Naive thymus-derived CD4-positive, alpha-beta T cell (primary cell): ENCODE measurements at regions not wholly inside any gene's neighbourhood (a gene's known extent, or its start where the extent isn't known, plus 50 kb on each side); places are given as distances from the start of the nearest gene placed in this dataset.
"Not testable (repeated sequence)": the region's sequence is repeated elsewhere in the genome, so short reads cannot be mapped to it uniquely, and the experiment has no call there.

ENCODE experiments used
- ATAC-seq: fragments of 150-1000 bp; cut with Tn5 transposase; 2 replicates; pipeline ENCODE4 v1.10.0; 2021; ENCODE audit warnings: mild to moderate bottlenecking, moderate library complexity
- CTCF ChIA-PET: fragments of 350-600 bp; sonication (Branson Sonifier 250); formaldehyde crosslinking; loops from one replicate; lab custom pipeline; 2021; ENCODE audit warnings: antibody characterized with exemption; lab: Charles Lee
- POLR2A ChIA-PET: fragments of 350-600 bp; sonication (Branson Sonifier 250); formaldehyde crosslinking; loops from one replicate; lab custom pipeline; 2021; ENCODE audit warnings: antibody characterized with exemption, inconsistent platforms; lab: Charles Lee
- DNase-seq, 9 donors: peaks; one replicate each; pipeline versions ENCODE4 v3.0.0 to v3.0.0-alpha.2; 2020 to 2022; ENCODE audit warnings: mixed read lengths in 1 of 9
- H3K27ac ChIP-seq: one replicate; pipeline ENCODE4 v1.7.0; 2013; ENCODE audit warnings: mild to moderate bottlenecking, low read depth, low read length, moderate library complexity
- H3K27me3 ChIP-seq, 2 donors: one replicate each; pipeline ENCODE4 v1.7.0; 2013; ENCODE audit warnings: low read length in 2 of 2, mild to moderate bottlenecking in 2 of 2, moderate library complexity in 2 of 2; ENCODE audit not compliant: control insufficient read depth in 2 of 2, insufficient read depth in 2 of 2
- H3K36me3 ChIP-seq, 3 experiments: 1 replicate in 2 of 3; 2 replicates in 1 of 3; pipeline ENCODE4 v1.7.0; 2013; ENCODE audit warnings: low read length in 3 of 3, mild to moderate bottlenecking in 3 of 3, moderate library complexity in 1 of 3; ENCODE audit not compliant: insufficient read depth in 3 of 3, control insufficient read depth in 2 of 3
- H3K4me1 ChIP-seq, 2 donors: one replicate each; pipeline ENCODE4 v1.7.0; 2013; ENCODE audit warnings: low read length in 2 of 2, mild to moderate bottlenecking in 2 of 2, moderate library complexity in 1 of 2; ENCODE audit not compliant: control insufficient read depth in 2 of 2, insufficient read depth in 2 of 2
- H3K4me3 ChIP-seq: 2 replicates; pipeline ENCODE4 v1.7.0; 2013; ENCODE audit warnings: mild to moderate bottlenecking, low read length
- H3K9me3 ChIP-seq, 3 experiments: 1 replicate in 2 of 3; 2 replicates in 1 of 3; pipeline ENCODE4 v1.7.0; 2013; ENCODE audit warnings: low read length in 3 of 3; ENCODE audit not compliant: control insufficient read depth in 2 of 3
- H3K27ac Mint-ChIP-seq, 9 donors: one replicate each; pipeline ENCODE4 v1.8.0; 2020 to 2022; ENCODE audit warnings: mixed read lengths in 9 of 9, mild to moderate bottlenecking in 8 of 9, moderate library complexity in 5 of 9, inconsistent platforms in 2 of 9
- H3K27me3 Mint-ChIP-seq, 5 donors: one replicate each; pipeline ENCODE4 v1.8.0; 2021 to 2022; ENCODE audit warnings: mixed read lengths in 5 of 5, mild to moderate bottlenecking in 1 of 5
- H3K36me3 Mint-ChIP-seq, 5 donors: one replicate each; pipeline ENCODE4 v1.8.0; 2020 to 2022; ENCODE audit warnings: mixed read lengths in 5 of 5, mild to moderate bottlenecking in 3 of 5, inconsistent platforms in 1 of 5
- H3K4me1 Mint-ChIP-seq, 7 donors: one replicate each; pipeline ENCODE4 v1.8.0; 2020 to 2022; ENCODE audit warnings: mixed read lengths in 7 of 7, mild to moderate bottlenecking in 3 of 7, inconsistent platforms in 1 of 7
- H3K4me3 Mint-ChIP-seq, 10 donors: one replicate each; pipeline ENCODE4 v1.8.0; 2020 to 2022; ENCODE audit warnings: mild to moderate bottlenecking in 10 of 10, mixed read lengths in 10 of 10, moderate library complexity in 6 of 10, inconsistent platforms in 2 of 10
- H3K9me3 Mint-ChIP-seq, 11 donors: one replicate each; pipeline ENCODE4 v1.8.0; 2020 to 2022; ENCODE audit warnings: mixed read lengths in 11 of 11, mild to moderate bottlenecking in 4 of 11, inconsistent platforms in 1 of 11, moderate library complexity in 1 of 11
- intact Hi-C, 2 donors: fragments of 100-400 bp; cut with micrococcal nuclease; formaldehyde crosslinking; loops; one replicate each; pipeline ENCODE4 v1.15.1; 2023

DNA sequence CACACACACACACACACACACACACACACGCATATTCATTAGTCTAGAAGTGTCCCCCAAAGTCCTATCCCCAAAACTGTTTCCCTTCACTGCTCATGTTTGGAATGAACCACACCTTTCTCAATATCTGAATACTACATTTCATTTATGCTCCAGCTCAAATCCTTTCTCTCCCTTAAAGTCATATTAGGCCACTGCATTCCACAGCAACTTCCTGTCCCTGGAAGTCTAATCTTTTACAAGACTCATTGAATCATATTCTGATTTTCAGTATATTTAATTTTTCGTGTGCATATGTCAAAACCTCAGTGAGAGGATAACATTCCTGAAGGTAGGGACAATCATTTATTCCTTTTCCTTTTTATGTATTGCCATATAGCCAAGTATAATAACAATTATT, 155.6 kb upstream of the LMNTD1 start:
- Mint-ChIP-seq H3K4me1 (peaks cover 0 to 18% (median 8%) of the 10 kb centered on the region in 7 donors), H3K9me3 (peaks cover 0 to 40% (median 7%) of the 10 kb centered on the region in 11 donors), H3K27me3 (no peaks in the 10 kb centered on the region), H3K4me3 (no peak overlapping the region), H3K27ac (no peak overlapping the region), H3K36me3 (peaks cover 0 to 11% (median 6%) of the 10 kb centered on the region in 5 donors)
- no peaks in the 10 kb centered on the region for H3K27me3 ChIP-seq
- intact Hi-C loops, result no loop called here
- no peak for ATAC-seq
- no peaks in the 10 kb centered on the region for H3K36me3 ChIP-seq
- no peaks in the 10 kb centered on the region for H3K9me3 ChIP-seq
- ChIA-PET CTCF (no interaction called here), POLR2A (no interaction called here)
- no peak overlapping the region for H3K4me3 ChIP-seq
- DNase-seq, result no peak
- no peak overlapping the region for H3K27ac ChIP-seq
- no peaks in the 10 kb centered on the region for H3K4me1 ChIP-seq

DNA sequence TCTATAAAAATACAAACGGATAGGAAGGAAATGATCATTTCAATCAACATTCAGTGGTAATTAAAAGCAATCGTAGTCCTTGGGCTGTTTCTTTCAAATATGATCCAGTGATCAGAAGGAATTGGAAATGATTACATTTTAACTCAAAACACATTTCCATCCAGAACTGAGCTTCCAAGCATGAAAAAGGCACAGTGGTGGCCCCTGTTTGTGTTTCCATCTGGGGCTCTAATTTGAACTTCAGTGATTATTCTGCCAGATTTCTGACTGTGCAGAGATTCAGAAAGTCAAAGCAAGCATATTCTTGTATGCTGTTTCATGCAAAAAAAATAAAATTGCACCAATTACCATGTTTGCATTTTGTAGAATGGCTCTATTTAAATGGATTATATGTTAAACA, 157.0 kb upstream of the LMNTD1 start:
- intact Hi-C loops, result no loop called here
- Histone ChIP-seq H3K4me3 (no peak overlapping the region), H3K36me3 (no peaks in the 10 kb centered on the region), H3K4me1 (no peaks in the 10 kb centered on the region), H3K27ac (no peak overlapping the region), H3K9me3 (no peaks in the 10 kb centered on the region), H3K27me3 (no peaks in the 10 kb centered on the region)
- Mint-ChIP-seq H3K9me3 (peaks cover 0 to 40% (median 7%) of the 10 kb centered on the region in 11 donors), H3K36me3 (peaks cover 0 to 11% (median 6%) of the 10 kb centered on the region in 5 donors), H3K27ac (no peak overlapping the region), H3K4me1 (peaks cover 0 to 14% (median 6%) of the 10 kb centered on the region in 7 donors), H3K4me3 (no peak overlapping the region), H3K27me3 (no peaks in the 10 kb centered on the region)
- CTCF ChIA-PET, result no interaction called here
- ATAC-seq, result no peak
- no peak for DNase-seq
- POLR2A ChIA-PET, result no interaction called here

DNA sequence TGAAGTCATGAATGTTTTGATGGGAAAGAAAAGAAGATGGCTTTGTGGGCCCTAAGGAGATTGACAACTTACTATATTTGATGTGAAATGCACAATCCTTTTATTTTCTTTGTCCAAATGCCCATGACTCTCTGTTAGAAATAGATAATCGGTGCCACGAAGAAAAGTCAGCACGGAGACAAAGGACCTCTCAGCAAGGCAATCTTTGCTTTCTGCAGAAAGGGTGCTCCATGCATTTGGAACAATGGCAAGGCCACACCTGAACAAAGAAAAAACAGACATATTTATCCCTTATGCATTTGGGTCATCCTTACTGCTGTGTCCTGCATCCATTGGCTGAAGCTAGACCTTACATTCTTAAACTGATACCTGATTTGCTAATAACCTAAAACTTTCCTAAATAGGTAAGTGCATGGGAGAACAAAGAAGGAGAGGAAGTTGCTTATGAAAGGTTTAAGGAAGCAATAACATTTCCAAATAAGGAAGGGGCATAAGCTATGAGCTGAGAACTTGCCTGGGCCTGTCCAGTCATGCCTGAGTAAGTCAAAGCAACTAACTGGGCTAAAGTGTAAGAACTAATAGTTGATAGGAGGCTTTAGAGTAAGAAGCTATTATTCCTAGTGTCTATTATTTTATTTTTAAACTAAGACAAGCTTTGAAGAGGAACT, 158.0 kb upstream of the LMNTD1 start:
- H3K4me3 ChIP-seq, H3K4me3 Mint-ChIP-seq, CTCF ChIA-PET, H3K27me3 Mint-ChIP-seq, H3K9me3 ChIP-seq, H3K27me3 ChIP-seq, DNase-seq, H3K4me1 ChIP-seq, H3K36me3 ChIP-seq, intact Hi-C loops, POLR2A ChIA-PET, H3K27ac Mint-ChIP-seq, ATAC-seq, H3K27ac ChIP-seq: not testable (repeated sequence)
- peaks cover 0 to 40% (median 7%) of the 10 kb centered on the region in 11 donors for H3K9me3 Mint-ChIP-seq
- H3K4me1 Mint-ChIP-seq, result peaks cover 0 to 10% (median 0%) of the 10 kb centered on the region in 7 donors
- peaks cover 0 to 11% (median 6%) of the 10 kb centered on the region in 5 donors for H3K36me3 Mint-ChIP-seq

DNA sequence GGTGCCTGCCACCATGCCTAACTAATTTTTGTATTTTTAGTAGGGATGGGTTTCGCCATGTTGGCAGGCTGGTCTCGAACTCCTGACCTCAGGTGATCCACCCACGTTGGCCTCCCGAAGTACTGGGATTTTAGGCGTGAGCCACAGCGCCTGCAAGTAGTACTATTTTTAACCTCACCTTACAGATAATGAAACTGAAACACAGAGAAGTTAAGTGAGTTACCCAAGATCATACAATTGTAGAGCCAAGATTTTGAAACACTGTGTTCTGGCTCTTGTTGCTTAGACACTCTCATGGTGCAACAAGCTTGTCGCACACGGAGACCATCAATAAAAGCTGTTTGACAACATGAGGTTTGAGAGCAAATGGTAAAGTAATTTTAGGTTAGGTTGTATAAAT, 159.1 kb upstream of the LMNTD1 start:
- Mint-ChIP-seq H3K4me1 (peaks cover 0 to 10% (median 4%) of the 10 kb centered on the region in 7 donors), H3K9me3 (peaks cover 0 to 33% (median 3%) of the 10 kb centered on the region in 11 donors), H3K27me3 (no peaks in the 10 kb centered on the region), H3K4me3 (no peak overlapping the region), H3K36me3 (peaks cover 0 to 11% (median 0%) of the 10 kb centered on the region in 5 donors), H3K27ac (no peak overlapping the region)
- Histone ChIP-seq H3K9me3 (no peaks in the 10 kb centered on the region), H3K27me3 (no peaks in the 10 kb centered on the region), H3K4me3 (no peak overlapping the region), H3K4me1 (no peaks in the 10 kb centered on the region), H3K27ac (no peak overlapping the region), H3K36me3 (no peaks in the 10 kb centered on the region)
- intact Hi-C loops, result no loop called here
- POLR2A ChIA-PET, result no interaction called here
- no peak for ATAC-seq
- DNase-seq, result no peak
- CTCF ChIA-PET, result no interaction called here

DNA sequence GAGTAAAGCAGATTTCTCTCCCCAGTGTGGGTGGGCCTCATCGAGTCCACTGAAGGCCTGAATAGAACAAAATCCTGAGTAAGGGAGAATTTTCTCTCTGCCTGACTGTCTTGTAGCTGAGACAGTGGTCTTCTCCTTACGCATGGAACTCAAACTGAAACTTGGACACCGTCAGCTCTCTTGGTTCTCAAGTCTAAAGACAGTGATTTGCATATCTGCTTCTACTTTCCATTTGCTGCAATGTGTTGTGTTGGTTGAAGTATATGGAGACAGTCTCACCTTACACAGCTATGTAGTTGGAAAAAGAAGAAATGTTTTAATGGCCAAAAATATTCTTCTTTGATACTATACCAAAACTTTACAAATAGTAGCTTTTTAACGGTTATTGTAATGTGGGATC, 160.2 kb upstream of the LMNTD1 start:
- no peak overlapping the region for H3K27ac Mint-ChIP-seq
- peaks cover 0 to 11% (median 0%) of the 10 kb centered on the region in 5 donors for H3K36me3 Mint-ChIP-seq
- ATAC-seq (no peak), DNase-seq (no peak)
- no peaks in the 10 kb centered on the region for H3K36me3 ChIP-seq
- POLR2A ChIA-PET, result no interaction called here
- peaks cover 0 to 16% (median 10%) of the 10 kb centered on the region in 7 donors for H3K4me1 Mint-ChIP-seq
- intact Hi-C loops, result no loop called here
- H3K27me3 ChIP-seq, result no peaks in the 10 kb centered on the region
- no peaks in the 10 kb centered on the region for H3K4me1 ChIP-seq
- peaks cover 0 to 25% (median 2%) of the 10 kb centered on the region in 11 donors for H3K9me3 Mint-ChIP-seq
- no peak overlapping the region for H3K4me3 Mint-ChIP-seq
- H3K9me3 ChIP-seq, result no peaks in the 10 kb centered on the region
- CTCF ChIA-PET, result no interaction called here
- peaks cover 0 to 3% (median under 1%) of the 10 kb centered on the region in 5 donors for H3K27me3 Mint-ChIP-seq
- H3K4me3 ChIP-seq, result no peak overlapping the region
- no peak overlapping the region for H3K27ac ChIP-seq

DNA sequence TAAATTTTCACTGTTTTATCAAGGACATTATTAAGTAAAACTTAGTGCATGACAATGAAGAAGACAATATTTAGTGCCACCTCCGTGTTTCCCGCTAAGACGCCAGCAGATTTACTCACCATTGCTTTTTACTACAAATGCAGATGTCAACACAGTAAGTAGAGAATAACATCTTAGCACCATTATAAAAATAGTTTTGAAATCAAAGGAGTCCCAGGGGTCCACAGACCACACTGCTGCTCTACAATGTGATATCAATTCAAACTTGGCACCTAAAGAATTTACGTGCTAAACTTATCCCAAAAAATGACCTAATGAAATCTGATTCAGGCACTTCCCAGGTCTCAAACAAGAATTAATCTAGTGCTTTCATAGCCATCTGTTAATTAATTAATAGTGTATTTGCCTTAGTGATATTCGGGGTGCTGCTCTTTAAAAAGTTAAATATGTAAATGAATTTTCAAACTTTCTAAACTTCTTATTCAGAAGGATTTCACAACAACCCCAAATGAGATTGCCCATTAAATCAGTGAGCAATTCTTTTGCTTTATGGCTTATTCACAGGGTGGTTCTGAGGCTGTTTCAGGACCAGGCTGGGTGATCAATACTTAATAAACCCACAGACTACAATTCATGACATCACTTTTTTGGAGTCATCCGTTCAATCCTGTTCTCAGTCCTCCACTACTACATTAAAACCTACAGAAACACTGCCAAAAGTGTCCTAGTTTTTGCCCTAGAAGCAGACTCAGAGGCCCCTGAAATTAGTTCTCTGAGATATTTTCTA, 161.3 kb upstream of the LMNTD1 start:
- peaks cover 3 to 12% (median 8%) of the 10 kb centered on the region in 5 donors for H3K27me3 Mint-ChIP-seq
- Histone ChIP-seq H3K27ac (no peak overlapping the region), H3K27me3 (no peaks in the 10 kb centered on the region), H3K9me3 (no peaks in the 10 kb centered on the region), H3K4me3 (no peak overlapping the region), H3K4me1 (no peaks in the 10 kb centered on the region), H3K36me3 (no peaks in the 10 kb centered on the region)
- peaks cover 0 to 17% (median 2%) of the 10 kb centered on the region in 11 donors for H3K9me3 Mint-ChIP-seq
- no peak overlapping the region for H3K27ac Mint-ChIP-seq
- ATAC-seq, result no peak
- ChIA-PET POLR2A (no interaction called here), CTCF (no interaction called here)
- no peak for DNase-seq
- peaks cover 0 to 11% (median 0%) of the 10 kb centered on the region in 5 donors for H3K36me3 Mint-ChIP-seq
- intact Hi-C loops, result no loop called here
- H3K4me3 Mint-ChIP-seq, result no peak overlapping the region
- H3K4me1 Mint-ChIP-seq, result peaks cover 0 to 20% (median 10%) of the 10 kb centered on the region in 7 donors
